Pancreas (tissue), 10 donors: ENCODE measurements at regions not wholly inside any gene's neighbourhood (a gene's known extent, or its start where the extent isn't known, plus 50 kb on each side); places are given as distances from the start of the nearest gene placed in this dataset.
A peak's percentile ranks its signal among the peaks of the same experiment; 100 is the strongest.

ENCODE experiments used
- ATAC-seq, 4 donors: fragments of 200-7000 bp; cut with Tn5 transposase; one replicate each; pipeline versions ENCODE4 v1.8.0 to v1.9.1; 2020; ENCODE audit warnings: mild to moderate bottlenecking in 4 of 4, moderate library complexity in 4 of 4
- DNase-seq, 6 donors: peaks; one replicate each; pipeline ENCODE4 v3.0.0-alpha.2; 2020
- FAIRE-seq: peaks from 2 replicates; lab custom pipeline; 2012; peaks lifted over from hg19 to GRCh38; lab: Jason Lieb, UNC
- H3K27ac ChIP-seq, 4 donors: fragments of 200-600 bp; sonication (generic); 1 replicate in 3 of 4; 2 replicates in 1 of 4; pipeline versions ENCODE4 v1.5.0 to v1.8.0; 2020
- H3K27me3 ChIP-seq, 4 donors: fragments of 200-600 bp; one replicate each; pipeline ENCODE4 v1.8.0; 2021
- H3K36me3 ChIP-seq, 3 donors: fragments of 200-600 bp; sonication (generic) in 1 of 3; one replicate each; pipeline versions ENCODE4 v1.5.0 to v1.8.0; 2020 to 2021
- H3K4me1 ChIP-seq, 3 donors: fragments of 200-600 bp; one replicate each; pipeline ENCODE4 v1.8.0; 2021
- H3K4me3 ChIP-seq, 4 donors: fragments of 200-600 bp; sonication (generic) in 2 of 4; one replicate each; pipeline versions ENCODE4 v1.5.0 to v1.8.0; 2020 to 2021
- H3K9me3 ChIP-seq, 4 donors: fragments of 200-600 bp; one replicate each; pipeline ENCODE4 v1.8.0; 2021
- CTCF ChIP-seq, 4 donors: fragments of 200-600 bp; sonication (generic) in 3 of 4; IDR thresholded peaks; one replicate each; pipeline versions ENCODE4 v1.5.0 to v1.8.0; 2021; ENCODE audit warnings: antibody characterized with exemption in 4 of 4
- WGBS, 2 donors: extraction: QIAGEN DNeasy Blood & Tissue Kit; methylation state at CpG; one replicate each; pipeline ENCODE4 v1.1.7; 2013; 5-methylcytosine and 5-hydroxymethylcytosine counted together
- intact Hi-C, 3 donors: fragments of 100-400 bp; cut with DNase I; formaldehyde crosslinking; loops; one replicate each; pipeline versions ENCODE4 v1.11.1 to v1.14.2; 2022
- donor health status: healthy with polysubstance abuse.
- donor health status: DM: no; HTN: no; CAD: no; lungs with moderate emphysema.
- donor health status: DM: no; HTN: no; CAD: no.
- donor health status: control.
- donor health status: control.
- donor health status: Bipolar disorder and iron deficiency.
- donor health status: DM: yes; HTN: yes; CAD: no.
- donor health status: DM: no; HTN: no; CAD: no.
- donor health status: DM: no; HTN: no; CAD: no.
- donor health status: DM: yes; HTN: yes; CAD: no.

GRCh38 chr6:5869676-5870075 lies 137.0 kb downstream of the NRN1 start:
- Histone ChIP-seq H3K36me3 (no peaks in the 10 kb centered on the region), H3K4me3 (no peak overlapping the region), H3K27ac (no peak overlapping the region), H3K4me1 (no peaks in the 10 kb centered on the region), H3K9me3 (peaks cover 0 to 8% (median 0%) of the 10 kb centered on the region in 4 donors), H3K27me3 (no peaks in the 10 kb centered on the region)
- ATAC-seq (no peak), FAIRE-seq (no peak), DNase-seq (no peak)
- no peak for TF ChIP-seq CTCF (IDR thresholded peaks at IDR 0.05)
- WGBS, 2 donors: 74 to 75% methylated on average over 4 of the region's 4 CpGs
- intact Hi-C loops: no loop called here

- H3K27ac ChIP-seq: no peak overlapping the region
Measured at GRCh38 chr6:5869261-5869660, 137.5 kb downstream of the NRN1 start.

GRCh38 chr6:5866547-5867051 lies 140.1 kb downstream of the NRN1 start:
- Histone ChIP-seq H3K9me3 (peaks cover 0 to 8% (median 0%) of the 10 kb centered on the region in 4 donors), H3K27ac (no peak overlapping the region), H3K4me3 (peak overlapping the region in 1 of 4 donors; percentile 8), H3K4me1 (no peaks in the 10 kb centered on the region), H3K36me3 (no peaks in the 10 kb centered on the region), H3K27me3 (no peaks in the 10 kb centered on the region)
- DNase-seq (no peak), ATAC-seq (peak in 3 of 4 donors; percentile 65 to 88 (median 82)), FAIRE-seq (no peak)
- WGBS, 2 donors: 18% methylated on average over 4 of the region's 4 CpGs
- TF ChIP-seq CTCF (IDR thresholded peaks at IDR 0.05): no peak
- intact Hi-C loops: no loop called here

More at GRCh38 chr6:5869261-5869660, 137.5 kb downstream of the NRN1 start:
- peaks cover 0 to 8% (median 0%) of the 10 kb centered on the region in 4 donors for H3K9me3 ChIP-seq
- H3K4me3 ChIP-seq: no peak overlapping the region
- no peak for DNase-seq
- no peaks in the 10 kb centered on the region for H3K27me3 ChIP-seq
- TF ChIP-seq CTCF (IDR thresholded peaks at IDR 0.05): no peak
- ATAC-seq: no peak
- no peak for FAIRE-seq
- intact Hi-C loops: no loop called here
- H3K4me1 ChIP-seq: no peaks in the 10 kb centered on the region
- no peaks in the 10 kb centered on the region for H3K36me3 ChIP-seq

GRCh38 chr6:5865506-5866031 lies 141.2 kb downstream of the NRN1 start:
- Histone ChIP-seq H3K27ac (no peak overlapping the region), H3K36me3 (no peaks in the 10 kb centered on the region), H3K27me3 (no peaks in the 10 kb centered on the region), H3K9me3 (no peaks in the 10 kb centered on the region), H3K4me1 (no peaks in the 10 kb centered on the region), H3K4me3 (no peak overlapping the region)
- 53% methylated on average over 3 of the region's 3 CpGs for WGBS, 2 donors
- no peak for FAIRE-seq
- intact Hi-C loops: no loop called here
- DNase-seq: no peak
- ATAC-seq: no peak
- TF ChIP-seq CTCF (IDR thresholded peaks at IDR 0.05): no peak

GRCh38 chr6:5860849-5861248 lies 145.9 kb downstream of the NRN1 start:
- H3K4me3 ChIP-seq: no peak overlapping the region
- H3K36me3 ChIP-seq: no peaks in the 10 kb centered on the region
- FAIRE-seq (no peak), DNase-seq (no peak), ATAC-seq (no peak)
- no peaks in the 10 kb centered on the region for H3K4me1 ChIP-seq
- no peaks in the 10 kb centered on the region for H3K27me3 ChIP-seq
- intact Hi-C loops: no loop called here
- TF ChIP-seq CTCF (IDR thresholded peaks at IDR 0.05): no peak
- H3K9me3 ChIP-seq: no peaks in the 10 kb centered on the region
- no peak overlapping the region for H3K27ac ChIP-seq
- 42 to 62% methylated on average over 5 of the region's 5 CpGs for WGBS, 2 donors
